ENCODE measurements at regions not wholly inside any gene's neighbourhood (a gene's known extent, or its start where the extent isn't known, plus 50 kb on each side); places are given as distances from the start of the nearest gene placed in this dataset.

GRCh38 chr1:106378261-106378660 lies 678.2 kb upstream of the PRMT6 start:
- no peak for TF ChIP-seq TAF1 (IDR thresholded peaks at IDR 0.05; ENCODE audit: borderline replicate concordance, insufficient read depth, low read length)
- no peak for TF ChIP-seq FOXP2 (optimal IDR thresholded peaks at IDR 0.05; ENCODE audit: borderline replicate concordance, extremely low read depth, extremely low read length, insufficient read depth)
- TF ChIP-seq POLR2AphosphoS5 (IDR thresholded peaks at IDR 0.05; ENCODE audit: low read depth, low read length): no peak
- no peak for TF ChIP-seq REST (IDR thresholded peaks at IDR 0.05; ENCODE audit: insufficient read depth in 1 of 2, low read depth in 2 of 2, low read length in 2 of 2)
- no peak for TF ChIP-seq SIN3A (IDR thresholded peaks at IDR 0.05; ENCODE audit: borderline replicate concordance, insufficient read depth, low read length)

DNA sequence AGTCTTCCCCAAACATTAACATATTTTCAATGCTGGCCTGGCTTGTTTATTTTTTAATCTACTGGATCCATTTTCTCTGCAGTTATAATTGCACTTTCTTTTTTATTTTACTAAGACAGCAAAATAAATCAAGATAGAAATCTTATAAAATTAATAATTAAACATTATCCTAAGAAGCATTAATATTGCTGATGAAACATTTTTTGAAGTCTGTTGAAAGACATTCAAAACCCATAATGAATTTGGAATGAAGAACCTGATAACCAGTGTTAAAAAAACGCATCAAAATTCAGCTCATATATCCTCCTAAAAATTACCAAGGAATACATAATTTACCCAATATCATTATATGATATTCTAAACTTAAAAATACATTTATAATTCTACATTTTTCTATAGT lies 675.7 kb upstream of the PRMT6 start:
- TF ChIP-seq FOXP2 (optimal IDR thresholded peaks at IDR 0.05; ENCODE audit: borderline replicate concordance, extremely low read depth, extremely low read length, insufficient read depth) (no peak), POLR2AphosphoS5 (IDR thresholded peaks at IDR 0.05; ENCODE audit: low read depth, low read length) (no peak), REST (IDR thresholded peaks at IDR 0.05; ENCODE audit: insufficient read depth in 1 of 2, low read depth in 2 of 2, low read length in 2 of 2) (no peak), TAF1 (IDR thresholded peaks at IDR 0.05; ENCODE audit: borderline replicate concordance, insufficient read depth, low read length) (no peak), SIN3A (IDR thresholded peaks at IDR 0.05; ENCODE audit: borderline replicate concordance, insufficient read depth, low read length) (no peak)

DNA sequence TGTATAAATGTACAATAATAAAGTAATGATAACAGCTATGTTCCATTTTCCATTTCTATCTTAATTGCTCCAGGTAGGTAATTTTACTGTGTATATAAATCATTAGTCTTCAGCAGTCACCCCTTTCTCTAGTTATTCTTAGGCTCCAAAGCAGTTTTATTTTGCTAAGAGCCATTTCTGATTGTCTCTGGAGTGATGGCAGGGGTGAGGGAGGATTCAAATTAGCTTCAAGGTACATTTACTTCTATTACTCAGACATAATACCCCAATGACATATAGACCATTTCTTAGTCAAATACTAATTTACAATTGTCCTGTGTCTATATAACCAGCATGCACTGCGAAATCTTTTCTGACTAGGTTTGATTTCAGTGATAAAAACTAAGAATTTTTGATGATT lies 663.4 kb upstream of the PRMT6 start:
- TF ChIP-seq POLR2AphosphoS5 (IDR thresholded peaks at IDR 0.05; ENCODE audit: low read depth, low read length) (no peak), FOXP2 (optimal IDR thresholded peaks at IDR 0.05; ENCODE audit: borderline replicate concordance, extremely low read depth, extremely low read length, insufficient read depth) (no peak), TAF1 (IDR thresholded peaks at IDR 0.05; ENCODE audit: borderline replicate concordance, insufficient read depth, low read length) (no peak), SIN3A (IDR thresholded peaks at IDR 0.05; ENCODE audit: borderline replicate concordance, insufficient read depth, low read length) (no peak), REST (IDR thresholded peaks at IDR 0.05; ENCODE audit: insufficient read depth in 1 of 2, low read depth in 2 of 2, low read length in 2 of 2) (no peak)

GRCh38 chr1:106396020-106396419 lies 660.5 kb upstream of the PRMT6 start:
- TF ChIP-seq SIN3A (IDR thresholded peaks at IDR 0.05; ENCODE audit: borderline replicate concordance, insufficient read depth, low read length) (no peak), FOXP2 (optimal IDR thresholded peaks at IDR 0.05; ENCODE audit: borderline replicate concordance, extremely low read depth, extremely low read length, insufficient read depth) (no peak), POLR2AphosphoS5 (IDR thresholded peaks at IDR 0.05; ENCODE audit: low read depth, low read length) (no peak), REST (IDR thresholded peaks at IDR 0.05; ENCODE audit: insufficient read depth in 1 of 2, low read depth in 2 of 2, low read length in 2 of 2) (no peak), TAF1 (IDR thresholded peaks at IDR 0.05; ENCODE audit: borderline replicate concordance, insufficient read depth, low read length) (no peak)

GRCh38 chr1:106398391-106398790 lies 658.1 kb upstream of the PRMT6 start:
- no peak for TF ChIP-seq SIN3A (IDR thresholded peaks at IDR 0.05; ENCODE audit: borderline replicate concordance, insufficient read depth, low read length)
- no peak for TF ChIP-seq POLR2AphosphoS5 (IDR thresholded peaks at IDR 0.05; ENCODE audit: low read depth, low read length)
- TF ChIP-seq REST (IDR thresholded peaks at IDR 0.05; ENCODE audit: insufficient read depth in 1 of 2, low read depth in 2 of 2, low read length in 2 of 2): no peak
- no peak for TF ChIP-seq FOXP2 (optimal IDR thresholded peaks at IDR 0.05; ENCODE audit: borderline replicate concordance, extremely low read depth, extremely low read length, insufficient read depth)
- no peak for TF ChIP-seq TAF1 (IDR thresholded peaks at IDR 0.05; ENCODE audit: borderline replicate concordance, insufficient read depth, low read length)
